Ovary (tissue), 3 donors: ENCODE measurements at regions not wholly inside any gene's neighbourhood (a gene's known extent, or its start where the extent isn't known, plus 50 kb on each side); places are given as distances from the start of the nearest gene placed in this dataset.

Experiments
- CTCF ChIP-seq, 3 donors: fragments of 450-650 bp in 2 of 3; fragments of 200-600 bp in 1 of 3; IDR thresholded peaks; one replicate each; pipeline versions ENCODE4 v1.5.1 to v1.8.0; 2016 to 2022; ENCODE audit warnings: antibody characterized with exemption in 3 of 3, mild to moderate bottlenecking in 1 of 3
- EP300 ChIP-seq: sonication (generic); formaldehyde crosslinking; IDR thresholded peaks from one replicate; pipeline ENCODE4 v1.6.1; 2017; ENCODE audit warnings: antibody characterized with exemption
- POLR2A ChIP-seq: fragments of 450-650 bp; IDR thresholded peaks from one replicate; pipeline ENCODE4 v1.6.1; 2017; ENCODE audit warnings: antibody characterized with exemption, mild to moderate bottlenecking, moderate library complexity
- donor health status: DM: no; HTN: no; CAD: no.

GRCh38 chrX:107325467-107325866 is 119.1 kb downstream of the DNAAF6 start:
- TF ChIP-seq CTCF (IDR thresholded peaks at IDR 0.05) (no peak), POLR2A (no peak), EP300 (no peak)
